ENCODE measurements at regions not wholly inside any gene's neighbourhood (a gene's known extent, or its start where the extent isn't known, plus 50 kb on each side); places are given as distances from the start of the nearest gene placed in this dataset.

DNA sequence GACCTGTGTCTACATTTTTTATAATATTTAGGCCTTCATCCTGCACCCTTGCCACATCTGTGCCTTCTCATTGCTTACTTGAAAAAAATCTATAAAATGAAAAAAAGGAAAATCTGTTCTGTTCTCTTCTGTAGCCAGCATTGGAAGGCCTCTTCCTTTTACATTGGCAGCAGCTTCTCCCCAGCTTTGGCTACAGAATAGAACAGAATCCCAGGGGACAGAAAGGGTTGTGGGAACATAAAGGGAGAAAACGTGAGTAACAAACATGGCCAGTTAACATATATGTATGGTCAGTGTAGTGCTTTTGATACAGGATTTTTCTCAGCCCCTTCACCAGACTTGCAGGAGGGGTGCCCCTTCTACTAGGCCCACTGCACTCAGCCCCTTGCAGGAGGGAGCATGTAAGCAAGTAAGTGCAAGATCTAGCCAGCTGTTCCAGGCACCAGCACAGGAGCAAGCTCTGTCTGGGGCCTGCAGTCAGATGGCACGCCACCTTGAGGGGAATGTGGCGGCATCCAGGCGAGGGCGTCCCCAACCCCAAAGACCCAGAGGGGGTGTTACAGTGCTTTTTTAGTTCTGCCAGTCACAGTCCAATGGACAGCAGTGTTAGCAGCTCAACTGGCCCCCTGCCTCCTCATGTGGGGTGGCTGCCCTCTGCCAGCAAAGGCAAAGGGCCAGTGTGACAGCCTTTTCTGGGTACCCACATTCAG, 330.5 kb upstream of the ZNF462 start:
- TF ChIP-seq, protein P1, sequence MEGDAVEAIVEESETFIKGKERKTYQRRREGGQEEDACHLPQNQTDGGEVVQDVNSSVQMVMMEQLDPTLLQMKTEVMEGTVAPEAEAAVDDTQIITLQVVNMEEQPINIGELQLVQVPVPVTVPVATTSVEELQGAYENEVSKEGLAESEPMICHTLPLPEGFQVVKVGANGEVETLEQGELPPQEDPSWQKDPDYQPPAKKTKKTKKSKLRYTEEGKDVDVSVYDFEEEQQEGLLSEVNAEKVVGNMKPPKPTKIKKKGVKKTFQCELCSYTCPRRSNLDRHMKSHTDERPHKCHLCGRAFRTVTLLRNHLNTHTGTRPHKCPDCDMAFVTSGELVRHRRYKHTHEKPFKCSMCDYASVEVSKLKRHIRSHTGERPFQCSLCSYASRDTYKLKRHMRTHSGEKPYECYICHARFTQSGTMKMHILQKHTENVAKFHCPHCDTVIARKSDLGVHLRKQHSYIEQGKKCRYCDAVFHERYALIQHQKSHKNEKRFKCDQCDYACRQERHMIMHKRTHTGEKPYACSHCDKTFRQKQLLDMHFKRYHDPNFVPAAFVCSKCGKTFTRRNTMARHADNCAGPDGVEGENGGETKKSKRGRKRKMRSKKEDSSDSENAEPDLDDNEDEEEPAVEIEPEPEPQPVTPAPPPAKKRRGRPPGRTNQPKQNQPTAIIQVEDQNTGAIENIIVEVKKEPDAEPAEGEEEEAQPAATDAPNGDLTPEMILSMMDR (conservative IDR thresholded peaks at IDR 0.05), result peak; percentile 33; the same call in 2 of the 3 replicates
- peaks cover 4 to 5% of the 10 kb centered on the region in 2 experiments for H3K4me1 Mint-ChIP-seq
- Histone ChIP-seq H3K23me2 (ENCODE audit: insufficient read length, low read depth, low read length, poor library complexity, severe bottlenecking) (no peaks in the 10 kb centered on the region), H3K27ac (ENCODE audit: insufficient read length, low read depth, low read length) (no peak overlapping the region), H3K18ac (ENCODE audit: insufficient read length, low read depth, low read length) (no peak overlapping the region), H3K27me3 (ENCODE audit: insufficient read depth, low read length) (no peaks in the 10 kb centered on the region), H4K91ac (ENCODE audit: insufficient read length, low read depth, low read length) (no peak overlapping the region), H3K9ac (ENCODE audit: extremely low read depth, insufficient read length, low read length) (no peak overlapping the region), H3K56ac (ENCODE audit: insufficient read length, low read depth, low read length) (no peak overlapping the region), H2BK15ac (ENCODE audit: low read depth, low read length) (no peak overlapping the region), H3K14ac (ENCODE audit: insufficient read depth, low read length) (no peak overlapping the region), H3T11ph (ENCODE audit: low read length) (no peak overlapping the region), H4K8ac (replicated peaks; ENCODE audit: insufficient read length, low read depth, low read length) (no peak overlapping the region), H3K79me1 (ENCODE audit: insufficient read depth, low read depth, low read length, poor library complexity, severe bottlenecking) (no peaks in the 10 kb centered on the region), H3K4me1 (ENCODE audit: insufficient read depth, low read length) (no peaks in the 10 kb centered on the region; the same call in 1 of the 2 replicates), H2BK120ac (ENCODE audit: low read depth, low read length, poor library complexity, severe bottlenecking) (no peak overlapping the region), H2BK20ac (ENCODE audit: low read depth, low read length, poor library complexity, severe bottlenecking) (no peak overlapping the region), H2BK5ac (ENCODE audit: insufficient read length, low read length) (no peak overlapping the region), H3K4ac (ENCODE audit: low read depth, low read length) (no peak overlapping the region), H2AK5ac (ENCODE audit: insufficient read length, low read length) (no peak overlapping the region), H2AFZ (ENCODE audit: low read length) (no peak overlapping the region), H3K79me2 (ENCODE audit: insufficient read depth, low read length) (no peaks in the 10 kb centered on the region), H4K5ac (ENCODE audit: insufficient read length, low read depth, low read length) (no peak overlapping the region), H3K23ac (ENCODE audit: insufficient read length, low read depth, low read length) (no peak overlapping the region), H3K9me3 (ENCODE audit: control insufficient read depth, low read depth, low read length) (no peaks in the 10 kb centered on the region), H3K4me2 (ENCODE audit: insufficient read depth, insufficient read length, low read length) (no peak overlapping the region), H2BK12ac (ENCODE audit: insufficient read length, low read depth, low read length) (no peak overlapping the region), H4K20me1 (ENCODE audit: control insufficient read depth, insufficient read depth, insufficient read length) (no peaks in the 10 kb centered on the region)
- H3K27me3 Mint-ChIP-seq (ENCODE audit: low read depth), result no peaks in the 10 kb centered on the region
- H3K27ac Mint-ChIP-seq, result peak overlapping the region in 2 of 3 experiments; percentile 9 to 20; a peak in 1 of 7 replicates
- H3K9me3 Mint-ChIP-seq, result no peaks in the 10 kb centered on the region
- no CpG with 5 or more reads among the region's 5 CpGs for WGBS (ENCODE audit: extremely low coverage, insufficient read length, low lambda C conversion rate)
- no peaks in the 10 kb centered on the region for H3K36me3 Mint-ChIP-seq (ENCODE audit: insufficient read depth in 1 of 3, low read depth in 3 of 3)
- H3K4me3 Mint-ChIP-seq, result no peak overlapping the region
- peak; percentile 43 for DNase-seq

Measured in H9 (cell line).